Smooth muscle cell (in vitro differentiated cells): ENCODE measurements at regions not wholly inside any gene's neighbourhood (a gene's known extent, or its start where the extent isn't known, plus 50 kb on each side); places are given as distances from the start of the nearest gene placed in this dataset.

ENCODE experiments used
- DNase-seq: peaks from one replicate; lab custom pipeline; 2025; ENCODE audit not compliant: unreplicated experiment; lab: John Stamatoyannopoulos, UW
- H2AFZ ChIP-seq: fragments of 200-600 bp; sonication (generic); 2 replicates; pipeline ENCODE4 v1.6.0; 2016; ENCODE audit warnings: antibody characterized with exemption, low read depth, mild to moderate bottlenecking
- H3F3A ChIP-seq: fragments of 200-600 bp; sonication (generic); 2 replicates; pipeline ENCODE4 v1.6.0; 2017; ENCODE audit warnings: antibody characterized with exemption, low read depth
- H3K27ac ChIP-seq: fragments of 200-600 bp; sonication (generic); 2 replicates; pipeline ENCODE4 v1.5.1; 2016; ENCODE audit warnings: low read depth, mild to moderate bottlenecking
- H3K27me3 ChIP-seq: fragments of 200-600 bp; sonication (generic); 2 replicates; pipeline ENCODE4 v1.6.1; 2016; ENCODE audit warnings: low read depth, mild to moderate bottlenecking
- H3K36me3 ChIP-seq: fragments of 200-600 bp; sonication (generic); 2 replicates; pipeline ENCODE4 v1.5.1; 2016; ENCODE audit warnings: low read depth
- H3K4me1 ChIP-seq: fragments of 200-600 bp; sonication (generic); 2 replicates; pipeline ENCODE4 v1.5.1; 2016; ENCODE audit warnings: low read depth
- H3K4me2 ChIP-seq: fragments of 200-600 bp; sonication (generic); 2 replicates; pipeline ENCODE4 v1.6.0; 2016; ENCODE audit warnings: mild to moderate bottlenecking
- H3K4me3 ChIP-seq: fragments of 200-600 bp; sonication (generic); 2 replicates; pipeline ENCODE4 v1.5.1; 2016; ENCODE audit warnings: mild to moderate bottlenecking
- H3K79me2 ChIP-seq: fragments of 200-600 bp; sonication (generic); 2 replicates; pipeline ENCODE4 v1.6.0; 2016; ENCODE audit warnings: low read depth, mild to moderate bottlenecking
- H3K9ac ChIP-seq: fragments of 200-600 bp; sonication (generic); 2 replicates; pipeline ENCODE4 v1.6.0; 2016; ENCODE audit warnings: low read depth
- H3K9me3 ChIP-seq: fragments of 200-600 bp; sonication (generic); replicated peaks from 2 replicates; pipeline ENCODE4 v1.5.1; 2016; ENCODE audit warnings: low read depth
- H4K20me1 ChIP-seq: fragments of 200-600 bp; sonication (generic); 2 replicates; pipeline ENCODE4 v1.6.0; 2016; ENCODE audit warnings: low read depth
- WGBS: methylation state at CpG from one replicate; pipeline ENCODE4 v1.1.7; 2016; ENCODE audit warnings: low lambda C conversion rate; 5-methylcytosine and 5-hydroxymethylcytosine counted together
- TF ChIP-seq, protein P1 (sequence below): fragments of 200-600 bp; sonication (generic); IDR thresholded peaks from 2 replicates; pipeline ENCODE4 v1.5.1; 2017; ENCODE audit warnings: borderline replicate concordance, mild to moderate bottlenecking, antibody characterized with exemption; ENCODE audit not compliant: insufficient read depth, poor library complexity, severe bottlenecking

- H3K4me3 ChIP-seq = no peak overlapping the region
- H3K4me1 ChIP-seq = peaks cover 8% of the 10 kb centered on the region
- peaks cover 3% of the 10 kb centered on the region for H4K20me1 ChIP-seq
- no peaks in the 10 kb centered on the region for H3K9me3 ChIP-seq
- H3K4me2 ChIP-seq = no peak overlapping the region
- H3F3A ChIP-seq = peaks cover 3% of the 10 kb centered on the region
- 83% methylated on average over 6 of the region's 6 CpGs for WGBS
- TF ChIP-seq, protein P1, sequence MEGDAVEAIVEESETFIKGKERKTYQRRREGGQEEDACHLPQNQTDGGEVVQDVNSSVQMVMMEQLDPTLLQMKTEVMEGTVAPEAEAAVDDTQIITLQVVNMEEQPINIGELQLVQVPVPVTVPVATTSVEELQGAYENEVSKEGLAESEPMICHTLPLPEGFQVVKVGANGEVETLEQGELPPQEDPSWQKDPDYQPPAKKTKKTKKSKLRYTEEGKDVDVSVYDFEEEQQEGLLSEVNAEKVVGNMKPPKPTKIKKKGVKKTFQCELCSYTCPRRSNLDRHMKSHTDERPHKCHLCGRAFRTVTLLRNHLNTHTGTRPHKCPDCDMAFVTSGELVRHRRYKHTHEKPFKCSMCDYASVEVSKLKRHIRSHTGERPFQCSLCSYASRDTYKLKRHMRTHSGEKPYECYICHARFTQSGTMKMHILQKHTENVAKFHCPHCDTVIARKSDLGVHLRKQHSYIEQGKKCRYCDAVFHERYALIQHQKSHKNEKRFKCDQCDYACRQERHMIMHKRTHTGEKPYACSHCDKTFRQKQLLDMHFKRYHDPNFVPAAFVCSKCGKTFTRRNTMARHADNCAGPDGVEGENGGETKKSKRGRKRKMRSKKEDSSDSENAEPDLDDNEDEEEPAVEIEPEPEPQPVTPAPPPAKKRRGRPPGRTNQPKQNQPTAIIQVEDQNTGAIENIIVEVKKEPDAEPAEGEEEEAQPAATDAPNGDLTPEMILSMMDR = no peak
- no peak overlapping the region for H2AFZ ChIP-seq
- no peak for DNase-seq
- H3K79me2 ChIP-seq = no peaks in the 10 kb centered on the region
- no peak overlapping the region for H3K27ac ChIP-seq
- no peaks in the 10 kb centered on the region for H3K27me3 ChIP-seq
- no peak overlapping the region for H3K9ac ChIP-seq
- H3K36me3 ChIP-seq = no peaks in the 10 kb centered on the region
Measured at GRCh38 chr14:100434911-100435438, 111.8 kb downstream of the SLC25A47 start.

GRCh38 chr14:100435459-100435858 lies 112.3 kb downstream of the SLC25A47 start:
- DNase-seq = no peak
- H4K20me1 ChIP-seq = peaks cover 3% of the 10 kb centered on the region
- H3K36me3 ChIP-seq = no peaks in the 10 kb centered on the region
- H3K4me1 ChIP-seq = peaks cover 13% of the 10 kb centered on the region
- no peaks in the 10 kb centered on the region for H3K9me3 ChIP-seq
- TF ChIP-seq, protein P1 = no peak
- H3F3A ChIP-seq = peaks cover 8% of the 10 kb centered on the region
- no peaks in the 10 kb centered on the region for H3K79me2 ChIP-seq
- no peak overlapping the region for H3K27ac ChIP-seq
- no peak overlapping the region for H3K4me2 ChIP-seq
- H3K9ac ChIP-seq = no peak overlapping the region
- no peak overlapping the region for H2AFZ ChIP-seq
- H3K27me3 ChIP-seq = no peaks in the 10 kb centered on the region
- 91% methylated on average over 3 of the region's 3 CpGs for WGBS
- H3K4me3 ChIP-seq = no peak overlapping the region

DNA sequence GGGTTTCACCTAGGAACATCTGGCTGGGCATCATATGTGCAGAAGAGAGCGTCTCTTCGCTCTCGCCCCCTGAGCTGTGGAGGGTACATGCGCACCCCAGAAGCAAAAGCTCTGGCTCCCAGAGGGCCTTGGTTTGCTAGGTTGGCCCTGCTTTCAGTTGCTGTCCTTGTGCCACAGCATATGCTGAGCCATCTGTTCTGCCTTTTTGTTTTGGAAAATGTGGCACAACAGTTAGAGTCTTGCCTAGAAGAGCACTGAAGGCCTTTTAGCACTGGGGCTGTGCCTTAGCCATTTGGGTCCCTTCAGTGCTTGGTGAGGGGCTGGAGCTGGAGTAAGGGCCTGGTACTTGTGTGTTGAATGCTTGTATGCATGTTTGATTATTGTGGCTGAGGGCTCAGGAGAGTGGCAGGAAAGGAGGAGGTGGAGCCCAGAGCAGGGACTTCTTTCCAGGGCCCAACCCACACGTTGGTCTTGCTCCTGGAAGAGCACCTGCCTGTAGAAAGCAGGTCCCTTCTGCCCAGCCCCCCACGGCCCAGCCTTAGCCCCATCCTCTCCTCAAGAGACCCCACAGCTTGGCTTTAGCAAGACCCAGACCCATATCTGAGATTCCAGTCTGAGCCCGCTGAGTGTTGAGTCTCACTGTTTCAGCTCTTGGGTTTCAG lies 113.7 kb downstream of the SLC25A47 start:
- Histone ChIP-seq H3K9me3 (no peaks in the 10 kb centered on the region), H3K36me3 (no peaks in the 10 kb centered on the region), H3K4me1 (peaks cover 17% of the 10 kb centered on the region), H3K27me3 (no peaks in the 10 kb centered on the region), H3K4me2 (no peak overlapping the region), H4K20me1 (peaks cover 3% of the 10 kb centered on the region), H2AFZ (no peak overlapping the region), H3K9ac (no peak overlapping the region), H3F3A (peaks cover 15% of the 10 kb centered on the region), H3K79me2 (no peaks in the 10 kb centered on the region), H3K27ac (no peak overlapping the region), H3K4me3 (no peak overlapping the region)
- 92% methylated on average over 7 of the region's 7 CpGs for WGBS
- no peak for DNase-seq
- TF ChIP-seq, protein P1 = no peak

- Histone ChIP-seq H2AFZ (no peak overlapping the region), H4K20me1 (peaks cover 3% of the 10 kb centered on the region), H3K79me2 (no peaks in the 10 kb centered on the region), H3K4me3 (no peak overlapping the region), H3K9ac (no peak overlapping the region), H3K27ac (no peak overlapping the region), H3K36me3 (no peaks in the 10 kb centered on the region), H3F3A (peaks cover 18% of the 10 kb centered on the region), H3K4me2 (no peak overlapping the region), H3K4me1 (peaks cover 17% of the 10 kb centered on the region), H3K27me3 (no peaks in the 10 kb centered on the region), H3K9me3 (no peaks in the 10 kb centered on the region)
- 90% methylated on average over 5 of the region's 5 CpGs for WGBS
- DNase-seq = no peak
- TF ChIP-seq, protein P1 = no peak
Measured at GRCh38 chr14:100438271-100438670, 115.1 kb downstream of the SLC25A47 start.
